Thyroid gland (tissue), 4 donors: ENCODE measurements at regions not wholly inside any gene's neighbourhood (a gene's known extent, or its start where the extent isn't known, plus 50 kb on each side); places are given as distances from the start of the nearest gene placed in this dataset.

Source experiments
- POLR2A ChIP-seq, 2 donors: fragments of 450-650 bp; IDR thresholded peaks; one replicate each; pipeline ENCODE4 v1.6.1; 2017; ENCODE audit warnings: antibody characterized with exemption in 2 of 2, mild to moderate bottlenecking in 2 of 2, moderate library complexity in 1 of 2
- TF ChIP-seq, protein P1 (sequence below), 6 experiments: fragments of 200-600 bp in 3 of 6; fragments of 450-650 bp in 3 of 6; sonication (generic) in 3 of 6; IDR thresholded peaks; one replicate each; pipeline ENCODE4 v1.5.1; 2016 to 2019; ENCODE audit warnings: antibody characterized with exemption in 6 of 6, mild to moderate bottlenecking in 2 of 6, inconsistent platforms in 1 of 6, moderate library complexity in 1 of 6

GRCh38 chr5:153404747-153405146, 85.7 kb upstream of the GRIA1 start:
- TF ChIP-seq, protein P1, sequence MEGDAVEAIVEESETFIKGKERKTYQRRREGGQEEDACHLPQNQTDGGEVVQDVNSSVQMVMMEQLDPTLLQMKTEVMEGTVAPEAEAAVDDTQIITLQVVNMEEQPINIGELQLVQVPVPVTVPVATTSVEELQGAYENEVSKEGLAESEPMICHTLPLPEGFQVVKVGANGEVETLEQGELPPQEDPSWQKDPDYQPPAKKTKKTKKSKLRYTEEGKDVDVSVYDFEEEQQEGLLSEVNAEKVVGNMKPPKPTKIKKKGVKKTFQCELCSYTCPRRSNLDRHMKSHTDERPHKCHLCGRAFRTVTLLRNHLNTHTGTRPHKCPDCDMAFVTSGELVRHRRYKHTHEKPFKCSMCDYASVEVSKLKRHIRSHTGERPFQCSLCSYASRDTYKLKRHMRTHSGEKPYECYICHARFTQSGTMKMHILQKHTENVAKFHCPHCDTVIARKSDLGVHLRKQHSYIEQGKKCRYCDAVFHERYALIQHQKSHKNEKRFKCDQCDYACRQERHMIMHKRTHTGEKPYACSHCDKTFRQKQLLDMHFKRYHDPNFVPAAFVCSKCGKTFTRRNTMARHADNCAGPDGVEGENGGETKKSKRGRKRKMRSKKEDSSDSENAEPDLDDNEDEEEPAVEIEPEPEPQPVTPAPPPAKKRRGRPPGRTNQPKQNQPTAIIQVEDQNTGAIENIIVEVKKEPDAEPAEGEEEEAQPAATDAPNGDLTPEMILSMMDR (IDR thresholded peaks at IDR 0.05) = no peak
- TF ChIP-seq POLR2A (IDR thresholded peaks at IDR 0.05) = no peak
